Central memory CD8-positive, alpha-beta T cell (primary cell): ENCODE measurements at regions not wholly inside any gene's neighbourhood (a gene's known extent, or its start where the extent isn't known, plus 50 kb on each side); places are given as distances from the start of the nearest gene placed in this dataset.

Experiments
- ATAC-seq: fragments of 150-1000 bp; cut with Tn5 transposase; replicated peaks from 2 replicates; pipeline ENCODE4 v1.10.0; 2022; ENCODE audit warnings: mild to moderate bottlenecking, moderate FRiP score, moderate number of reproducible peaks; ENCODE audit not compliant: poor library complexity, severe bottlenecking; ENCODE audit errors: extremely low read depth
- DNase-seq, 2 donors: peaks; one replicate each; pipeline ENCODE4 v3.0.0; 2021; ENCODE audit warnings: low spot score in 2 of 2
- H3K27ac Mint-ChIP-seq: one replicate; pipeline ENCODE4 v1.8.0; 2022; ENCODE audit warnings: low read depth, mild to moderate bottlenecking, moderate library complexity, mixed read lengths
- H3K27me3 Mint-ChIP-seq: one replicate; pipeline ENCODE4 v1.8.0; 2022; ENCODE audit warnings: mixed read lengths
- H3K36me3 Mint-ChIP-seq: one replicate; pipeline ENCODE4 v1.8.0; 2022; ENCODE audit warnings: mild to moderate bottlenecking, moderate library complexity, mixed read lengths; ENCODE audit not compliant: insufficient read depth
- H3K4me1 Mint-ChIP-seq: one replicate; pipeline ENCODE4 v1.8.0; 2022; ENCODE audit warnings: mixed read lengths
- H3K4me3 Mint-ChIP-seq: one replicate; pipeline ENCODE4 v1.8.0; 2022; ENCODE audit warnings: mild to moderate bottlenecking, moderate library complexity, mixed read lengths
- H3K9me3 Mint-ChIP-seq: one replicate; pipeline ENCODE4 v1.8.0; 2022; ENCODE audit warnings: mixed read lengths

- H3K4me1 Mint-ChIP-seq: no peaks in the 10 kb centered on the region
- peaks cover 92% of the 10 kb centered on the region for H3K27me3 Mint-ChIP-seq
- DNase-seq: no peak
- H3K9me3 Mint-ChIP-seq: no peaks in the 10 kb centered on the region
- no peak overlapping the region for H3K4me3 Mint-ChIP-seq
- no peak for ATAC-seq
- no peaks in the 10 kb centered on the region for H3K36me3 Mint-ChIP-seq
- no peak overlapping the region for H3K27ac Mint-ChIP-seq
Observed at GRCh38 chr2:238739668-238740067, 108.2 kb upstream of the TWIST2 start.

GRCh38 chr2:238741277-238741676 lies 106.6 kb upstream of the TWIST2 start:
- Mint-ChIP-seq H3K27ac (no peak overlapping the region), H3K4me1 (no peaks in the 10 kb centered on the region), H3K36me3 (no peaks in the 10 kb centered on the region), H3K4me3 (no peak overlapping the region), H3K27me3 (peaks cover 97% of the 10 kb centered on the region), H3K9me3 (no peaks in the 10 kb centered on the region)
- DNase-seq (no peak), ATAC-seq (no peak)

GRCh38 chr2:238742066-238742465 lies 105.8 kb upstream of the TWIST2 start:
- Mint-ChIP-seq H3K27me3 (peaks cover 97% of the 10 kb centered on the region), H3K9me3 (no peaks in the 10 kb centered on the region), H3K36me3 (no peaks in the 10 kb centered on the region), H3K4me1 (no peaks in the 10 kb centered on the region), H3K4me3 (no peak overlapping the region), H3K27ac (no peak overlapping the region)
- DNase-seq: no peak
- no peak for ATAC-seq

GRCh38 chr2:238742664-238743063 lies 105.2 kb upstream of the TWIST2 start:
- Mint-ChIP-seq H3K27ac (no peak overlapping the region), H3K27me3 (peaks cover 91% of the 10 kb centered on the region), H3K9me3 (no peaks in the 10 kb centered on the region), H3K4me3 (no peak overlapping the region), H3K36me3 (no peaks in the 10 kb centered on the region), H3K4me1 (no peaks in the 10 kb centered on the region)
- ATAC-seq: no peak
- no peak for DNase-seq

- Mint-ChIP-seq H3K27me3 (peaks cover 83% of the 10 kb centered on the region), H3K27ac (no peak overlapping the region), H3K36me3 (no peaks in the 10 kb centered on the region), H3K4me1 (no peaks in the 10 kb centered on the region), H3K9me3 (no peaks in the 10 kb centered on the region), H3K4me3 (no peak overlapping the region)
- DNase-seq: no peak
- no peak for ATAC-seq
Observed at GRCh38 chr2:238743243-238744065, 104.4 kb upstream of the TWIST2 start.

GRCh38 chr2:238744951-238745350 lies 102.9 kb upstream of the TWIST2 start:
- no peak for ATAC-seq

GRCh38 chr2:238745997-238746396 lies 101.9 kb upstream of the TWIST2 start:
- Mint-ChIP-seq H3K9me3 (peaks cover 7% of the 10 kb centered on the region), H3K27me3 (peaks cover 70% of the 10 kb centered on the region), H3K36me3 (no peaks in the 10 kb centered on the region), H3K27ac (no peak overlapping the region), H3K4me3 (no peak overlapping the region), H3K4me1 (no peaks in the 10 kb centered on the region)
- DNase-seq (no peak), ATAC-seq (no peak)

More at GRCh38 chr2:238744951-238745350, 102.9 kb upstream of the TWIST2 start:
- no peak for DNase-seq
- Mint-ChIP-seq H3K27ac (no peak overlapping the region), H3K4me3 (no peak overlapping the region), H3K36me3 (no peaks in the 10 kb centered on the region), H3K4me1 (no peaks in the 10 kb centered on the region), H3K9me3 (no peaks in the 10 kb centered on the region), H3K27me3 (peaks cover 81% of the 10 kb centered on the region)

GRCh38 chr2:238747114-238747513 lies 100.8 kb upstream of the TWIST2 start:
- Mint-ChIP-seq H3K9me3 (peaks cover 7% of the 10 kb centered on the region), H3K4me3 (no peak overlapping the region), H3K4me1 (no peaks in the 10 kb centered on the region), H3K36me3 (no peaks in the 10 kb centered on the region), H3K27ac (no peak overlapping the region), H3K27me3 (peaks cover 59% of the 10 kb centered on the region)
- no peak for ATAC-seq
- no peak for DNase-seq

GRCh38 chr2:238747557-238747956 lies 100.3 kb upstream of the TWIST2 start:
- Mint-ChIP-seq H3K36me3 (no peaks in the 10 kb centered on the region), H3K9me3 (peaks cover 7% of the 10 kb centered on the region), H3K27me3 (peaks cover 55% of the 10 kb centered on the region), H3K27ac (no peak overlapping the region), H3K4me3 (no peak overlapping the region), H3K4me1 (no peaks in the 10 kb centered on the region)
- ATAC-seq (no peak), DNase-seq (no peak)

GRCh38 chr2:238750212-238750904 lies 97.5 kb upstream of the TWIST2 start:
- H3K9me3 Mint-ChIP-seq: peaks cover 7% of the 10 kb centered on the region
- H3K27me3 Mint-ChIP-seq: peaks cover 45% of the 10 kb centered on the region
- no peaks in the 10 kb centered on the region for H3K36me3 Mint-ChIP-seq
- no peak overlapping the region for H3K4me3 Mint-ChIP-seq
- no peak for DNase-seq
- no peak for ATAC-seq
- H3K27ac Mint-ChIP-seq: no peak overlapping the region
- H3K4me1 Mint-ChIP-seq: no peaks in the 10 kb centered on the region

GRCh38 chr2:238754259-238754658 lies 93.6 kb upstream of the TWIST2 start:
- Mint-ChIP-seq H3K9me3 (peaks cover 7% of the 10 kb centered on the region), H3K36me3 (peaks cover 2% of the 10 kb centered on the region), H3K4me3 (no peak overlapping the region), H3K27me3 (peaks cover 34% of the 10 kb centered on the region), H3K4me1 (no peaks in the 10 kb centered on the region), H3K27ac (no peak overlapping the region)
- no peak for ATAC-seq
- no peak for DNase-seq

- H3K4me3 Mint-ChIP-seq: no peak overlapping the region
- H3K36me3 Mint-ChIP-seq: no peaks in the 10 kb centered on the region
- ATAC-seq: no peak
- no peaks in the 10 kb centered on the region for H3K9me3 Mint-ChIP-seq
- H3K27me3 Mint-ChIP-seq: peaks cover 56% of the 10 kb centered on the region
- no peak for DNase-seq
- no peaks in the 10 kb centered on the region for H3K4me1 Mint-ChIP-seq
- no peak overlapping the region for H3K27ac Mint-ChIP-seq
Observed at GRCh38 chr2:238761868-238762267, 86.0 kb upstream of the TWIST2 start.

GRCh38 chr2:238763471-238763995 lies 84.4 kb upstream of the TWIST2 start:
- ATAC-seq (no peak), DNase-seq (no peak)
- no peak overlapping the region for H3K27ac Mint-ChIP-seq
- no peaks in the 10 kb centered on the region for H3K36me3 Mint-ChIP-seq
- H3K27me3 Mint-ChIP-seq: peaks cover 58% of the 10 kb centered on the region
- no peaks in the 10 kb centered on the region for H3K9me3 Mint-ChIP-seq
- H3K4me1 Mint-ChIP-seq: no peaks in the 10 kb centered on the region
- no peak overlapping the region for H3K4me3 Mint-ChIP-seq
